ENCODE measurements at regions not wholly inside any gene's neighbourhood (a gene's known extent, or its start where the extent isn't known, plus 50 kb on each side); places are given as distances from the start of the nearest gene placed in this dataset.
"Not testable (repeated sequence)": the region's sequence is repeated elsewhere in the genome, so short reads cannot be mapped to it uniquely, and the experiment has no call there.

GRCh38 chr11:44387415-44387814, 77.5 kb upstream of the ALX4 start:
- TF ChIP-seq CTCF (IDR thresholded peaks at IDR 0.05) (no peak), POLR2A (IDR thresholded peaks at IDR 0.05) (no peak)
- intact Hi-C loops (cut with DNase I; ENCODE audit: low total_unique reads): no loop called here
- DNase-seq: no peak

GRCh38 chr11:44387825-44388224, 77.9 kb upstream of the ALX4 start:
- Histone ChIP-seq H3K27me3 (no peaks in the 10 kb centered on the region), H3K27ac (no peak overlapping the region), H3K4me1 (no peaks in the 10 kb centered on the region), H3K9me3 (no peaks in the 10 kb centered on the region), H3K36me3 (no peaks in the 10 kb centered on the region), H3K4me3 (no peak overlapping the region)
- TF ChIP-seq CTCF (IDR thresholded peaks at IDR 0.05) (no peak), POLR2A (IDR thresholded peaks at IDR 0.05) (no peak)
- no peak for DNase-seq
- intact Hi-C loops (cut with DNase I; ENCODE audit: low total_unique reads): no loop called here

More at GRCh38 chr11:44387415-44387814, 77.5 kb upstream of the ALX4 start:
- Histone ChIP-seq H3K27ac (no peak overlapping the region), H3K27me3 (no peaks in the 10 kb centered on the region), H3K9me3 (no peaks in the 10 kb centered on the region), H3K4me3 (no peak overlapping the region), H3K36me3 (no peaks in the 10 kb centered on the region), H3K4me1 (no peaks in the 10 kb centered on the region)

GRCh38 chr11:44388828-44389657, 79.1 kb upstream of the ALX4 start:
- intact Hi-C loops (cut with DNase I; ENCODE audit: low total_unique reads): no loop called here
- Histone ChIP-seq H3K27me3 (no peaks in the 10 kb centered on the region), H3K4me3 (no peak overlapping the region), H3K4me1 (no peaks in the 10 kb centered on the region), H3K9me3 (no peaks in the 10 kb centered on the region), H3K27ac (no peak overlapping the region), H3K36me3 (no peaks in the 10 kb centered on the region)
- DNase-seq: no peak
- no peak for TF ChIP-seq POLR2A (IDR thresholded peaks at IDR 0.05)
- TF ChIP-seq CTCF (IDR thresholded peaks at IDR 0.05): no peak

GRCh38 chr11:44389963-44390605, 80.1 kb upstream of the ALX4 start:
- no peak for DNase-seq
- H3K4me3 ChIP-seq: no peak overlapping the region
- TF ChIP-seq POLR2A (IDR thresholded peaks at IDR 0.05) (no peak), CTCF (IDR thresholded peaks at IDR 0.05) (no peak)
- H3K27ac ChIP-seq: no peak overlapping the region
- intact Hi-C loops (cut with DNase I; ENCODE audit: low total_unique reads): no loop called here
- no peaks in the 10 kb centered on the region for H3K9me3 ChIP-seq
- no peaks in the 10 kb centered on the region for H3K27me3 ChIP-seq
- H3K4me1 ChIP-seq: no peaks in the 10 kb centered on the region
- no peaks in the 10 kb centered on the region for H3K36me3 ChIP-seq

GRCh38 chr11:44391004-44391403, 81.1 kb upstream of the ALX4 start:
- intact Hi-C loops (cut with DNase I; ENCODE audit: low total_unique reads); DNase-seq: not testable (repeated sequence)

GRCh38 chr11:44396746-44397145, 86.8 kb upstream of the ALX4 start:
- H3K9me3 ChIP-seq; H3K4me3 ChIP-seq; H3K27ac ChIP-seq; DNase-seq; H3K36me3 ChIP-seq; H3K27me3 ChIP-seq; intact Hi-C loops (cut with DNase I; ENCODE audit: low total_unique reads); H3K4me1 ChIP-seq: not testable (repeated sequence)

More at GRCh38 chr11:44391004-44391403, 81.1 kb upstream of the ALX4 start:
- H3K27me3 ChIP-seq, H3K27ac ChIP-seq, H3K4me3 ChIP-seq, H3K4me1 ChIP-seq, H3K9me3 ChIP-seq, H3K36me3 ChIP-seq: not testable (repeated sequence)

Measured in uterus (tissue), 3 donors.